HCT116 (cell line): ENCODE measurements at regions not wholly inside any gene's neighbourhood (a gene's known extent, or its start where the extent isn't known, plus 50 kb on each side); places are given as distances from the start of the nearest gene placed in this dataset.

Experiments
- ATAC-seq: fragments of 200-7000 bp; cut with Tn5 transposase; 2 replicates; pipeline ENCODE4 v1.9.1; 2020; ENCODE audit warnings: mild to moderate bottlenecking, moderate library complexity
- BruUV-seq: library from RNA; stranded (reverse); fragments of 400-500 nt; replicated peaks from 2 replicates; lab custom pipeline; 2021; lab: Mats Ljungman, UMichigan
- CTCF ChIA-PET: fragments of 300-600 bp; sonication (Branson Sonifier 250); formaldehyde crosslinking; loops from one replicate; lab custom pipeline; 2021; ENCODE audit warnings: antibody characterized with exemption; lab: Charles Lee
- POLR2A ChIA-PET: fragments of 300-600, 350-600 bp; sonication (Branson Sonifier 250); formaldehyde crosslinking; loops from one replicate; lab custom pipeline; 2021; ENCODE audit warnings: antibody characterized with exemption; lab: Charles Lee
- RAD21 ChIA-PET, 2 experiments: fragments of 300-600 bp; sonication (Branson Sonifier 250); formaldehyde crosslinking; loops; one replicate each; lab custom pipeline; 2023; ENCODE audit warnings: low total read pairs in 2 of 2; ENCODE audit not compliant: uncharacterized antibody in 2 of 2, unreplicated experiment in 2 of 2, low non-redundant PET in 1 of 2; lab: Charles Lee
- DNase-seq: peaks from one replicate; pipeline ENCODE4 v3.0.0-alpha.2; 2010; ENCODE audit warnings: low read depth, low spot score
- H2AFZ ChIP-seq: fragments of 200-600 bp; shearing (Covaris generic), sonication (generic); 2 replicates; pipeline ENCODE4 v1.6.1; 2017; ENCODE audit warnings: low read depth, mixed run types, mixed read lengths, antibody characterized with exemption, low read length; ENCODE audit not compliant: poor library complexity, severe bottlenecking
- H3K27ac ChIP-seq: 2 replicates; pipeline ENCODE4 v1.5.1; 2012; ENCODE audit warnings: low read depth, low read length
- H3K27me3 ChIP-seq: fragments of 200-600 bp; sonication (generic); 2 replicates; pipeline ENCODE4 v1.6.1; 2016; ENCODE audit warnings: mixed run types, low read length, mixed read lengths; ENCODE audit not compliant: insufficient read depth
- H3K36me3 ChIP-seq, 2 experiments: fragments of 200-500 bp in 1 of 2; fragments of 200-600 bp in 1 of 2; sonication (Bioruptor generic) in 1 of 2; sonication (generic) in 1 of 2; 2 replicates each; pipeline versions ENCODE4 v1.5.1 to v1.6.1; 2014 to 2016; ENCODE audit warnings: low read length in 2 of 2, inconsistent platforms in 1 of 2, mixed read lengths in 1 of 2, mixed run types in 1 of 2; ENCODE audit not compliant: insufficient read depth in 2 of 2, control insufficient read depth in 1 of 2
- H3K4me1 ChIP-seq, 2 experiments: fragments of 200-600 bp in 1 of 2; sonication (generic) in 1 of 2; 2 replicates each; pipeline versions ENCODE4 v1.5.1 to v1.6.1; 2012 to 2017; ENCODE audit warnings: low read length in 2 of 2, inconsistent platforms in 1 of 2, mild to moderate bottlenecking in 1 of 2, mixed read lengths in 1 of 2, mixed run types in 1 of 2, moderate library complexity in 1 of 2; ENCODE audit not compliant: insufficient read depth in 2 of 2, control insufficient read depth in 1 of 2
- H3K4me2 ChIP-seq: fragments of 200-600 bp; sonication (generic); 2 replicates; pipeline ENCODE4 v1.6.1; 2017; ENCODE audit warnings: mixed run types, low read length, mixed read lengths
- H3K4me3 ChIP-seq, 2 experiments: fragments of 200-600 bp in 1 of 2; sonication (generic) in 1 of 2; replicated peaks in 1 of 2; 2 replicates each; pipeline ENCODE4 v1.5.1; 2011 to 2016; ENCODE audit warnings: low read length in 2 of 2, control low read depth in 1 of 2, low read depth in 1 of 2, mild to moderate bottlenecking in 1 of 2, mixed read lengths in 1 of 2, mixed run types in 1 of 2
- H3K79me2 ChIP-seq: fragments of 200-600 bp; sonication (generic); 2 replicates; pipeline ENCODE4 v1.6.1; 2017; ENCODE audit warnings: mild to moderate bottlenecking, mixed run types, low read length, moderate library complexity, mixed read lengths; ENCODE audit not compliant: insufficient read depth
- H3K9ac ChIP-seq: fragments of 200-600 bp; sonication (generic); 2 replicates; pipeline ENCODE4 v1.6.1; 2016; ENCODE audit warnings: low read length, mixed read lengths
- H3K9me2 ChIP-seq: fragments of 200-600 bp; sonication (generic), shearing (Covaris generic); 2 replicates; pipeline ENCODE4 v1.6.1; 2017; ENCODE audit warnings: mixed run types, mild to moderate bottlenecking, moderate library complexity; ENCODE audit not compliant: insufficient read depth
- H3K9me3 ChIP-seq, 2 experiments: fragments of 200-500 bp in 1 of 2; fragments of 200-600 bp in 1 of 2; sonication (Bioruptor generic) in 1 of 2; sonication (generic) in 1 of 2; 2 replicates each; pipeline ENCODE4 v1.6.1; 2014 to 2017; ENCODE audit warnings: low read length in 2 of 2, mixed read lengths in 2 of 2, inconsistent platforms in 1 of 2, low read depth in 1 of 2, mild to moderate bottlenecking in 1 of 2, mixed run types in 1 of 2, moderate library complexity in 1 of 2; ENCODE audit not compliant: control insufficient read depth in 1 of 2, insufficient read depth in 1 of 2
- H4K20me1 ChIP-seq: fragments of 200-600 bp; sonication (generic), shearing (Covaris generic); 2 replicates; pipeline ENCODE4 v1.6.1; 2017; ENCODE audit warnings: mixed run types, mild to moderate bottlenecking, moderate library complexity; ENCODE audit not compliant: insufficient read depth
- CEBPB ChIP-seq: IDR thresholded peaks from 2 replicates; pipeline ENCODE4 v1.6.1; 2012; ENCODE audit warnings: low read depth
- ELF1 ChIP-seq: IDR thresholded peaks from 2 replicates; pipeline ENCODE4 v1.6.1; 2012; ENCODE audit warnings: low read depth, borderline replicate concordance
- EZH2 ChIP-seq: fragments of 200-600 bp; sonication (generic); IDR thresholded peaks from 2 replicates; pipeline ENCODE4 v1.6.1; 2017; ENCODE audit warnings: antibody characterized with exemption, mixed run types
- EZH2phosphoT487 ChIP-seq: fragments of 200-600 bp; IDR thresholded peaks from 2 replicates; pipeline ENCODE4 v1.6.1; 2018; ENCODE audit warnings: antibody characterized with exemption, borderline replicate concordance
- FOSL1 ChIP-seq: IDR thresholded peaks from 2 replicates; pipeline ENCODE4 v1.6.1; 2012; ENCODE audit warnings: low read depth
- JUND ChIP-seq: IDR thresholded peaks from 2 replicates; pipeline ENCODE4 v1.6.1; 2012
- MAX ChIP-seq: IDR thresholded peaks from 2 replicates; pipeline ENCODE4 v1.6.1; 2012
- POLR2A ChIP-seq: IDR thresholded peaks from 2 replicates; pipeline ENCODE4 v1.7.0; 2011; ENCODE audit warnings: borderline replicate concordance; ENCODE audit not compliant: insufficient read depth, insufficient read length; ENCODE audit errors: extremely low read depth
- POLR2AphosphoS5 ChIP-seq: IDR thresholded peaks from 2 replicates; pipeline ENCODE4 v1.6.1; 2011; ENCODE audit warnings: mild to moderate bottlenecking, low read depth, low read length, moderate library complexity
- RAD21 ChIP-seq: IDR thresholded peaks from 2 replicates; pipeline ENCODE4 v1.6.1; 2012; ENCODE audit warnings: low read depth, mild to moderate bottlenecking
- REST ChIP-seq: IDR thresholded peaks from 2 replicates; pipeline ENCODE4 v1.6.1; 2012; ENCODE audit warnings: low read depth
- SIN3A ChIP-seq: IDR thresholded peaks from 2 replicates; pipeline ENCODE4 v1.6.1; 2012; ENCODE audit warnings: low read depth
- SP1 ChIP-seq: IDR thresholded peaks from 2 replicates; pipeline ENCODE4 v1.6.1; 2012; ENCODE audit warnings: low read depth
- SRF ChIP-seq: IDR thresholded peaks from 2 replicates; pipeline ENCODE4 v1.6.1; 2012; ENCODE audit warnings: low read depth
- TCF7L2 ChIP-seq: IDR thresholded peaks from 2 replicates; pipeline ENCODE4 v1.7.0; 2011; ENCODE audit warnings: borderline replicate concordance, inconsistent platforms; ENCODE audit not compliant: insufficient read depth, insufficient read length; ENCODE audit errors: extremely low read depth
- YY1 ChIP-seq: IDR thresholded peaks from 2 replicates; pipeline ENCODE4 v1.6.1; 2011; ENCODE audit warnings: low read length, low read depth, moderate library complexity, mild to moderate bottlenecking; ENCODE audit not compliant: insufficient replicate concordance; ENCODE audit errors: extremely low read depth
- ZBTB33 ChIP-seq: IDR thresholded peaks from 2 replicates; pipeline ENCODE4 v1.6.1; 2011; ENCODE audit warnings: mild to moderate bottlenecking, low read length, moderate library complexity; ENCODE audit not compliant: insufficient replicate concordance; ENCODE audit errors: extremely low read depth
- ZNF274 ChIP-seq: fragments of 200-500 bp; sonication (Bioruptor generic); IDR thresholded peaks from 2 replicates; pipeline ENCODE4 v1.6.1; 2014; ENCODE audit warnings: mild to moderate bottlenecking, low read depth, low read length, inconsistent platforms
- intact Hi-C: fragments of 100-400 bp; cut with micrococcal nuclease; formaldehyde crosslinking; loops from 2 replicates; pipeline ENCODE4 v1.10.0; 2022

- ATAC-seq, result no peak
- ChIA-PET RAD21 (no interaction called here), POLR2A (no interaction called here), CTCF (no interaction called here)
- intact Hi-C loops, result no loop called here
- Histone ChIP-seq H3K9ac (no peak overlapping the region), H4K20me1 (no peaks in the 10 kb centered on the region), H3K4me3 (no peak overlapping the region), H3K4me2 (no peak overlapping the region), H3K27me3 (peaks cover 5% of the 10 kb centered on the region; the same call in 1 of the 2 replicates), H3K9me2 (no peaks in the 10 kb centered on the region), H3K79me2 (no peaks in the 10 kb centered on the region), H3K4me1 (no peaks in the 10 kb centered on the region), H3K36me3 (no peaks in the 10 kb centered on the region), H3K27ac (no peak overlapping the region), H3K9me3 (no peaks in the 10 kb centered on the region), H2AFZ (no peak overlapping the region)
- no peak for DNase-seq
- BruUV-seq, result no TSS peak
- TF ChIP-seq SRF (no peak), RAD21 (no peak), EZH2phosphoT487 (no peak), ZBTB33 (no peak), JUND (no peak), FOSL1 (no peak), SP1 (no peak), ELF1 (no peak), EZH2 (no peak), POLR2AphosphoS5 (no peak)
Observed at GRCh38 chr5:170444181-170444580, 55.0 kb upstream of the KCNMB1 start.

- CTCF ChIA-PET, result no interaction called here
- RAD21 ChIA-PET, result no interaction called here
- Histone ChIP-seq H3K4me2 (no peak overlapping the region), H3K9me2 (no peaks in the 10 kb centered on the region), H3K4me3 (no peak overlapping the region), H3K4me1 (no peaks in the 10 kb centered on the region), H3K36me3 (no peaks in the 10 kb centered on the region), H3K79me2 (no peaks in the 10 kb centered on the region), H3K27me3 (0 out of 2 replicates have a peak, but pooled peaks cover 3% of the 10 kb centered on the region), H3K27ac (no peak overlapping the region), H2AFZ (no peak overlapping the region), H3K9ac (no peak overlapping the region), H3K9me3 (no peaks in the 10 kb centered on the region), H4K20me1 (no peaks in the 10 kb centered on the region)
- DNase-seq (no peak), ATAC-seq (no peak)
- BruUV-seq, result no TSS peak
- POLR2A ChIA-PET, result no interaction called here
- intact Hi-C loops, result no loop called here
- TF ChIP-seq POLR2AphosphoS5 (no peak), MAX (no peak), CEBPB (no peak), YY1 (no peak), FOSL1 (no peak), REST (no peak), POLR2A (no peak), SIN3A (no peak), SP1 (no peak), TCF7L2 (no peak), ZNF274 (no peak)
Observed at GRCh38 chr5:170443624-170444023, 54.5 kb upstream of the KCNMB1 start.
